NB4 (cell line): ENCODE measurements at regions not wholly inside any gene's neighbourhood (a gene's known extent, or its start where the extent isn't known, plus 50 kb on each side); places are given as distances from the start of the nearest gene placed in this dataset.

ENCODE experiments used
- DNase-seq: peaks from one replicate; pipeline ENCODE4 v3.0.0; 2010; ENCODE audit warnings: low read depth
- H3K4me3 ChIP-seq: one replicate; pipeline ENCODE4 v1.5.1; 2011; ENCODE audit warnings: mild to moderate bottlenecking, low read depth, low read length, moderate library complexity
- MYC ChIP-seq: IDR thresholded peaks from 2 replicates; pipeline ENCODE4 v1.6.1; 2011; ENCODE audit warnings: low read depth, low read length
- POLR2A ChIP-seq: IDR thresholded peaks from 2 replicates; pipeline ENCODE4 v1.6.1; 2011; ENCODE audit warnings: mild to moderate bottlenecking; ENCODE audit not compliant: insufficient read length; ENCODE audit errors: extremely low read depth
- TF ChIP-seq, protein P1 (sequence below): IDR thresholded peaks from one replicate; pipeline ENCODE4 v1.5.1; 2012; ENCODE audit warnings: low read depth, low read length
- TF ChIP-seq, protein P2 (sequence below): IDR thresholded peaks from 2 replicates; pipeline ENCODE4 v1.6.1; 2011; ENCODE audit warnings: low read depth, low read length

DNA sequence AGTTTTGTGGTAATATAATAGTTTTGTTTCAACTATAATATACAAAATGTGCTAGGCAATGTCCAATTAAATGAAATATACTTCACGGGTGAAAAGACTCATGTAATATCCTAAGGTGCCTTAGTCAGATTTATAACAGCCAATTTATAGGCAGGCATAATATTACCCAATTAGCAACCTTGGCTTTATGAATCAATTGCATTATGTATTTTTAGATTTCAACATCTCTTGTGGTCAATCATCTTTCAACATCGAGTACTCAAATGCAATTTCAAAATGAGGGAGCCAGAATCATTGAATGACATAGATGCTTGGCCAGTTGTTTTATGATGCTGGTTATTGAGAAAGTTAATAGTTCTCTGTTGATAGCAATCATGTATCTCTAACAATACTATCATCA, 110.3 kb upstream of the SP8 start:
- H3K4me3 ChIP-seq, result no peak overlapping the region
- DNase-seq, result peak; percentile 45
- no peak for TF ChIP-seq POLR2A
- TF ChIP-seq, protein P1, sequence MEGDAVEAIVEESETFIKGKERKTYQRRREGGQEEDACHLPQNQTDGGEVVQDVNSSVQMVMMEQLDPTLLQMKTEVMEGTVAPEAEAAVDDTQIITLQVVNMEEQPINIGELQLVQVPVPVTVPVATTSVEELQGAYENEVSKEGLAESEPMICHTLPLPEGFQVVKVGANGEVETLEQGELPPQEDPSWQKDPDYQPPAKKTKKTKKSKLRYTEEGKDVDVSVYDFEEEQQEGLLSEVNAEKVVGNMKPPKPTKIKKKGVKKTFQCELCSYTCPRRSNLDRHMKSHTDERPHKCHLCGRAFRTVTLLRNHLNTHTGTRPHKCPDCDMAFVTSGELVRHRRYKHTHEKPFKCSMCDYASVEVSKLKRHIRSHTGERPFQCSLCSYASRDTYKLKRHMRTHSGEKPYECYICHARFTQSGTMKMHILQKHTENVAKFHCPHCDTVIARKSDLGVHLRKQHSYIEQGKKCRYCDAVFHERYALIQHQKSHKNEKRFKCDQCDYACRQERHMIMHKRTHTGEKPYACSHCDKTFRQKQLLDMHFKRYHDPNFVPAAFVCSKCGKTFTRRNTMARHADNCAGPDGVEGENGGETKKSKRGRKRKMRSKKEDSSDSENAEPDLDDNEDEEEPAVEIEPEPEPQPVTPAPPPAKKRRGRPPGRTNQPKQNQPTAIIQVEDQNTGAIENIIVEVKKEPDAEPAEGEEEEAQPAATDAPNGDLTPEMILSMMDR, result no peak
- TF ChIP-seq, protein P2, sequence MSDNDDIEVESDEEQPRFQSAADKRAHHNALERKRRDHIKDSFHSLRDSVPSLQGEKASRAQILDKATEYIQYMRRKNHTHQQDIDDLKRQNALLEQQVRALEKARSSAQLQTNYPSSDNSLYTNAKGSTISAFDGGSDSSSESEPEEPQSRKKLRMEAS, result no peak
- TF ChIP-seq MYC, result no peak

DNA sequence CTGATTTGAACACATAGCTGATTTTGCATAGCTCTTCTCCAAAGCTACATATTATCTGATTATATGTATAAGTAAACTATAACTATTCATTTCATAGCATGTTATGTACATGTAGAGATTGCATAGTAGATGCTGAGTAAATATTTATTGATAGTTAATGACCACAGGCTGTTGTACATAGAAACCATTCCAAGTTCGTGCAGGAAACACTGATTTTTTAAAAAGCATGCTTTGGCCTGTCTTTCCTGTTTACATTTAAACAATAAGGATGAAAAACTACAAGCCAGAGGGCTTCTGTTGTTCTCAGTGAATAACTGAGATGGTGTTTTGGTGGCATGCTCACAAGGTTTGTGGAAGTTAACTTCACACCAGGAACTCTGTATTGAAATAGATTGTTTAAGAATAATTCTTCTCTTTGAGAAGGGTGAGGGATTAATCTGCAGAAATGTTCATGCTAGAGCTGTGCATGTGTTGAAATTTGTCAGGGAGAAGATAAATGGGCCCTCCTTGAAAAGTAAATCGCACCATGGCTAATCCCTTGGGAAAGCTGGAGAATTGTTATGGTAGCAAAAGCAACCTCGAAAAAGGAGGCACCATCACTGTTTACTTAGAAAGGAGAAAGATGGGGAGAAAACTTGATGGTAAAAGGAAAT, 120.2 kb upstream of the SP8 start:
- no peak overlapping the region for H3K4me3 ChIP-seq
- TF ChIP-seq MYC (no peak), POLR2A (no peak)
- TF ChIP-seq, protein P2, result no peak
- TF ChIP-seq, protein P1, result no peak
- no peak for DNase-seq

DNA sequence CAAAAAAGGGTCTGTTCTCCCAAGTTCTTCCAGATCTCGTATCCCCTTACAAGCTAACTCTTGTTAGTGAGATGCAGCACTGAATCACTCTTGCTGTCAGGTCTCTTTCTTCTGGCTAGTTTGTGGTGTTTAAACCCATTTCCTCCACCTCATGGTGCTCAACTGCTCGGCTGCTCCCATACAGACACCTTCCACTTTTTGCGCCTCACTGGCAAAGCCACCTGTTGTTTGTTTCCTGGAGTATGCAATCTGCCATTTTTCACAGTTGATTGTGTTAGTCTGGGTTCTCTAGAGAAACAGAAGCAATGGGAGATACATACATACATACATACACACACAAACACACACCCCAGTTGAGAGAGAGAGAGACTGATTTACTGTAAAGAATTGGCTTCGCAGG, 124.4 kb upstream of the SP8 start:
- H3K4me3 ChIP-seq, result no peak overlapping the region
- DNase-seq, result no peak
- no peak for TF ChIP-seq MYC
- TF ChIP-seq, protein P1, result no peak
- TF ChIP-seq, protein P2, result no peak
- no peak for TF ChIP-seq POLR2A

DNA sequence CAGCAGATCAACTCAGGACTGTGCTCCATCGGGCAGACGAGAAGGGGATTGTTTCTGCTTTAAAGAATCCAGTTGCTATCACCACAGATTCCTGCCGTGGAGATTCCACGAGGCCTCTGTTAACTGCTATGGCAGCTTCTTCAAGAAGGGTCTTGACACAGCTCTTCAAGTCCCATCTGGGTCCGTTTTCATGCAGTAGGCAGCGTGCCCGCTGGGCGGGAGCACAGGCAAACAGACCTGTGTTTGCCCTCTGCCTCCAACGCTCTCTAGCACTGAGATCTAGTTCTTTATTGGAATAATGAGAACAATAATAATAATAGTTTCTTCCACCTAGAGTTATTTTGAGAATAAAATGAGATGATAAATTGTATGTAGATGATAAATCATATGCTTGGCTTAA, 127.2 kb upstream of the SP8 start:
- no peak for TF ChIP-seq POLR2A
- TF ChIP-seq, protein P1, result no peak
- no peak for TF ChIP-seq MYC
- TF ChIP-seq, protein P2, result no peak
- no peak overlapping the region for H3K4me3 ChIP-seq
- no peak for DNase-seq

DNA sequence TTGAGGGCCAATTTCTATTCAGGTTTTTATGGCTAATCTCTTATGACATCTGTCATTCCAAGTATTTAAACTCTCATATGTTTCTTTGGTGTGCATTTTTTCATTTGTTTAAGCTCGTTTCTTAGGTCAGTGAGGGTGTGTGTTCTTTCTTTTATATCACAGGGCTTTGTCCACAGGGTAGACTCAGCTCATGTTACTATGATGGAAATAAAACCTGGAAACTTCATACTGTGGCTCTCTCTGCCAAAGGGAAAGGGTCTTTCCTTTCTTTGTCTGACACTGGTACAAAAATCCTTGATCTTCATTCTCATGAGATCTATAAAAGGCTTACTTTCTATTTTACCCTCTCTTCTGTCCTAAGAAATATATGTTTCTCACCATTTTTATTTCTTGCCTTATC, 129.6 kb upstream of the SP8 start:
- DNase-seq, result no peak
- TF ChIP-seq, protein P2, result no peak
- TF ChIP-seq MYC (no peak), POLR2A (no peak)
- TF ChIP-seq, protein P1, result no peak
- no peak overlapping the region for H3K4me3 ChIP-seq

DNA sequence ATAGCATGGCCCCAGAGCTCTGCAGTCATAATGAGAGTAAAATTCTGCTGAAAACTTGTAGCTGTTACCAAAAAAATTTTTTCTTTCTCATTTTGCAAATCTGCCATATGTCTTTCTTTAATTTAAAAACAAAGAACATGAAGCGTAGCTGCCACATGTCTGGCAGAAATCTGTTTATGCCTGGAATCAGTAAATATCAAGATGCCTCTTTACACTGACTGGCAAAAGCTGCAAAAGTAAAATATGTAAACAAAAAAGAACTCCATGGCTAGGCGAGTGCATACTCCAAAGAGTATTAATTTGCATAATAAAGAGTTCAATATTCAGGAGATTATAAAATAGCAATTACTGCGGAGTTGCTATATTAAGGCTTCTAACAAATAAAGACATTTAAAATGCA, 130.9 kb upstream of the SP8 start:
- no peak for DNase-seq
- H3K4me3 ChIP-seq, result no peak overlapping the region
- TF ChIP-seq, protein P2, result no peak
- no peak for TF ChIP-seq POLR2A
- TF ChIP-seq, protein P1, result no peak
- no peak for TF ChIP-seq MYC
